Retinal pigment epithelial cell (primary cell): ENCODE measurements at regions not wholly inside any gene's neighbourhood (a gene's known extent, or its start where the extent isn't known, plus 50 kb on each side); places are given as distances from the start of the nearest gene placed in this dataset.
A peak's percentile ranks its signal among the peaks of the same experiment; 100 is the strongest.

Experiments used
- DNase-seq: peaks from one replicate; pipeline ENCODE4 v3.0.0-alpha.2; 2010; ENCODE audit warnings: low read depth
- H3K4me3 ChIP-seq: 2 replicates; pipeline ENCODE4 v1.5.1; 2011; ENCODE audit warnings: mild to moderate bottlenecking, low read length, control low read depth, moderate library complexity
- CTCF ChIP-seq: conservative IDR thresholded peaks from 2 replicates; pipeline ENCODE4 v1.5.1; 2011; ENCODE audit warnings: low read depth, low read length, control low read depth, inconsistent platforms

GRCh38 chr2:181396256-181397123 is 60.7 kb upstream of the ITGA4 start:
- no peak overlapping the region for H3K4me3 ChIP-seq
- peak; percentile 13 for DNase-seq
- TF ChIP-seq CTCF: no peak

GRCh38 chr2:181397331-181397730 is 59.9 kb upstream of the ITGA4 start:
- no peak overlapping the region for H3K4me3 ChIP-seq
- no peak for DNase-seq
- TF ChIP-seq CTCF: no peak

- no peak overlapping the region for H3K4me3 ChIP-seq
- TF ChIP-seq CTCF: no peak
Observed at GRCh38 chr2:181398000-181398399, 59.2 kb upstream of the ITGA4 start.

GRCh38 chr2:181399027-181399426 is 58.2 kb upstream of the ITGA4 start:
- TF ChIP-seq CTCF: no peak
- H3K4me3 ChIP-seq: no peak overlapping the region
- no peak for DNase-seq

More at GRCh38 chr2:181398000-181398399, 59.2 kb upstream of the ITGA4 start:
- DNase-seq: no peak

- H3K4me3 ChIP-seq: no peak overlapping the region
- DNase-seq: no peak
- no peak for TF ChIP-seq CTCF
Observed at GRCh38 chr2:181404472-181404871, 52.7 kb upstream of the ITGA4 start.

- H3K4me3 ChIP-seq: no peak overlapping the region
- TF ChIP-seq CTCF: no peak
- DNase-seq: no peak
Observed at GRCh38 chr2:181407171-181407570, 50.0 kb upstream of the ITGA4 start.
